Epithelial cell of esophagus (primary cell): ENCODE measurements at regions not wholly inside any gene's neighbourhood (a gene's known extent, or its start where the extent isn't known, plus 50 kb on each side); places are given as distances from the start of the nearest gene placed in this dataset.

Source experiments
- DNase-seq: peaks from one replicate; pipeline ENCODE4 v3.0.0; 2010; ENCODE audit warnings: low read depth
- H3K4me3 ChIP-seq: 2 replicates; pipeline ENCODE4 v1.5.1; 2011; ENCODE audit warnings: mild to moderate bottlenecking, low read length, control low read depth
- CTCF ChIP-seq: IDR thresholded peaks from 2 replicates; pipeline ENCODE4 v1.5.1; 2011; ENCODE audit warnings: low read depth, mild to moderate bottlenecking, low read length, control low read depth, inconsistent platforms; ENCODE audit not compliant: insufficient read depth; ENCODE audit errors: missing control alignments

GRCh38 chr5:23405316-23406068 is 101.9 kb upstream of the PRDM9 start:
- no peak for TF ChIP-seq CTCF
- peak; percentile 53 for DNase-seq
- no peak overlapping the region for H3K4me3 ChIP-seq

- no peak for TF ChIP-seq CTCF
- H3K4me3 ChIP-seq: no peak overlapping the region
- DNase-seq: no peak
These were observed 104.8 kb upstream of the PRDM9 start for GRCh38 chr5:23402585-23402984.

GRCh38 chr5:23400951-23401350 is 106.5 kb upstream of the PRDM9 start:
- no peak overlapping the region for H3K4me3 ChIP-seq
- TF ChIP-seq CTCF: no peak
- no peak for DNase-seq

- no peak for DNase-seq
- no peak overlapping the region for H3K4me3 ChIP-seq
- no peak for TF ChIP-seq CTCF
These were observed 111.1 kb upstream of the PRDM9 start for GRCh38 chr5:23396346-23396745.

- no peak overlapping the region for H3K4me3 ChIP-seq
- no peak for TF ChIP-seq CTCF
- no peak for DNase-seq
These were observed 117.9 kb upstream of the PRDM9 start for GRCh38 chr5:23389291-23390101.

- peak; percentile 55 for DNase-seq
- H3K4me3 ChIP-seq: no peak overlapping the region
- no peak for TF ChIP-seq CTCF
These were observed 122.4 kb upstream of the PRDM9 start for GRCh38 chr5:23385036-23385435.

GRCh38 chr5:23372177-23372576 is 135.2 kb upstream of the PRDM9 start:
- no peak for TF ChIP-seq CTCF
- DNase-seq: no peak

More at GRCh38 chr5:23372177-23372576, 135.2 kb upstream of the PRDM9 start:
- no peak overlapping the region for H3K4me3 ChIP-seq
